ENCODE measurements at regions not wholly inside any gene's neighbourhood (a gene's known extent, or its start where the extent isn't known, plus 50 kb on each side); places are given as distances from the start of the nearest gene placed in this dataset.
A peak's percentile ranks its signal among the peaks of the same experiment; 100 is the strongest.

GRCh38 chr15:87736401-87736800, 520.1 kb downstream of the NTRK3 start:
- TF ChIP-seq BHLHE40 (IDR thresholded peaks at IDR 0.05; ENCODE audit: low read depth, low read length) (peak; percentile 73), USF2 (IDR thresholded peaks at IDR 0.05; ENCODE audit: low read depth, low read length) (no peak), RAD21 (IDR thresholded peaks at IDR 0.05; ENCODE audit: low read length) (no peak), RFX5 (IDR thresholded peaks at IDR 0.05; ENCODE audit: low read depth, low read length) (no peak)
- Histone ChIP-seq H4K8ac (ENCODE audit: low read depth in 2 of 2, low read length in 2 of 2) (no peak overlapping the region), H3K4me1 (ENCODE audit: control insufficient read depth, insufficient read depth, low read length) (peaks cover 9% of the 10 kb centered on the region; the same call in 1 of the 2 replicates), H3K79me1 (ENCODE audit: low read depth in 1 of 2, low read length in 2 of 2) (no peaks in the 10 kb centered on the region), H2BK120ac (ENCODE audit: low read depth, low read length) (no peak overlapping the region), H3K27me3 (ENCODE audit: control insufficient read depth, insufficient read depth, low read length) (no peaks in the 10 kb centered on the region), H3K9me3 (ENCODE audit: control insufficient read depth, insufficient read depth, low read length) (no peaks in the 10 kb centered on the region), H3K9ac (ENCODE audit: low read depth, low read length) (no peak overlapping the region), H4K5ac (ENCODE audit: low read depth, low read length) (no peak overlapping the region), H3K56ac (ENCODE audit: extremely low read depth, insufficient read depth, low read length) (no peak overlapping the region), H3K14ac (replicated peaks; ENCODE audit: low read depth, low read length) (no peak overlapping the region), H3K18ac (ENCODE audit: low read depth, low read length) (no peak overlapping the region), H3K23ac (ENCODE audit: low read depth, low read length) (no peak overlapping the region), H3K4me2 (ENCODE audit: low read depth, low read length) (no peak overlapping the region), H4K91ac (ENCODE audit: insufficient read depth, low read depth, low read length) (no peak overlapping the region), H3K36me3 (ENCODE audit: control insufficient read depth, insufficient read depth, low read length) (no peaks in the 10 kb centered on the region), H2BK15ac (ENCODE audit: low read depth, low read length) (no peak overlapping the region), H2AK5ac (ENCODE audit: low read depth, low read length) (no peak overlapping the region), H3K4me3 (ENCODE audit: insufficient read depth, low read depth, low read length) (no peak overlapping the region), H3K27ac (ENCODE audit: insufficient read depth, low read length) (no peak overlapping the region), H4K20me1 (ENCODE audit: insufficient read depth, low read length) (no peaks in the 10 kb centered on the region), H3K4ac (ENCODE audit: low read depth, low read length) (no peak overlapping the region), H2AK9ac (replicated peaks; ENCODE audit: low read depth, low read length, poor library complexity) (no peak overlapping the region), H3K9me1 (ENCODE audit: insufficient read depth, low read length) (no peaks in the 10 kb centered on the region), H2AFZ (replicated peaks; ENCODE audit: low read length, poor library complexity) (no peak overlapping the region), H2BK20ac (ENCODE audit: low read depth, low read length) (no peak overlapping the region), H2BK5ac (ENCODE audit: low read depth, low read length, poor library complexity, severe bottlenecking) (no peak overlapping the region)
- intact Hi-C loops (cut with micrococcal nuclease) (no loop called here), dilution Hi-C loops (cut with HindIII; ENCODE audit: low sequenced_read_pairs, unreplicated experiment) (no loop called here), in situ Hi-C loops (cut with MboI; ENCODE audit: low sequenced_read_pairs) (no loop called here)
- BruUV-seq (replicated peaks): no TSS peak
- ATAC-seq (ENCODE audit: low read depth) (peak; percentile 71), DNase-seq (peak; percentile 76)
- ChIA-PET POLR2A (ENCODE audit: unreplicated experiment) (no interaction called here), CTCF (no interaction called here)
- WGBS, 2 experiments (ENCODE audit: extremely low coverage in 2 of 2, insufficient read length in 1 of 2): no CpG with 5 or more reads among the region's 3 CpGs
